H9 (cell line): ENCODE measurements at regions not wholly inside any gene's neighbourhood (a gene's known extent, or its start where the extent isn't known, plus 50 kb on each side); places are given as distances from the start of the nearest gene placed in this dataset.

Source experiments
- DNase-seq: peaks from one replicate; pipeline ENCODE4 v3.0.0-alpha.2; 2017
- H2AFZ ChIP-seq: one replicate; pipeline ENCODE4 v1.6.1; 2013; ENCODE audit warnings: mild to moderate bottlenecking, low read length, control low read depth, moderate library complexity
- H2AK5ac ChIP-seq: 2 replicates; pipeline ENCODE4 v1.6.1; 2013; ENCODE audit warnings: low read length, control low read depth, mixed read lengths; ENCODE audit not compliant: insufficient read length
- H2BK120ac ChIP-seq: one replicate; pipeline ENCODE4 v1.6.1; 2013; ENCODE audit warnings: low read depth, mild to moderate bottlenecking, low read length, control low read depth, inconsistent platforms; ENCODE audit not compliant: poor library complexity, severe bottlenecking
- H2BK12ac ChIP-seq: 2 replicates; pipeline ENCODE4 v1.6.1; 2013; ENCODE audit warnings: low read length, control low read depth, mixed read lengths, low read depth; ENCODE audit not compliant: insufficient read length
- H2BK15ac ChIP-seq: 2 replicates; pipeline ENCODE4 v1.6.1; 2013; ENCODE audit warnings: low read depth, low read length, control low read depth
- H2BK20ac ChIP-seq: one replicate; pipeline ENCODE4 v1.6.1; 2013; ENCODE audit warnings: low read depth, mild to moderate bottlenecking, low read length, control low read depth, inconsistent platforms; ENCODE audit not compliant: poor library complexity, severe bottlenecking
- H2BK5ac ChIP-seq: 2 replicates; pipeline ENCODE4 v1.6.1; 2013; ENCODE audit warnings: low read length, control low read depth, mixed read lengths; ENCODE audit not compliant: insufficient read length
- H3K14ac ChIP-seq: 2 replicates; pipeline ENCODE4 v1.6.1; 2013; ENCODE audit warnings: low read length, control low read depth; ENCODE audit not compliant: insufficient read depth
- H3K18ac ChIP-seq: 2 replicates; pipeline ENCODE4 v1.6.1; 2013; ENCODE audit warnings: low read depth, mild to moderate bottlenecking, mixed read lengths, low read length, control low read depth; ENCODE audit not compliant: insufficient read length
- H3K23ac ChIP-seq: 2 replicates; pipeline ENCODE4 v1.6.1; 2013; ENCODE audit warnings: low read length, control low read depth, mixed read lengths, low read depth; ENCODE audit not compliant: insufficient read length
- H3K23me2 ChIP-seq: 2 replicates; pipeline ENCODE4 v1.6.1; 2013; ENCODE audit warnings: low read depth, mild to moderate bottlenecking, mixed read lengths, low read length, control low read depth; ENCODE audit not compliant: insufficient read length, poor library complexity, severe bottlenecking
- H3K27ac ChIP-seq: 2 replicates; pipeline ENCODE4 v1.5.1; 2013; ENCODE audit warnings: low read length, control low read depth, mixed read lengths, low read depth; ENCODE audit not compliant: insufficient read length
- H3K27me3 ChIP-seq: 2 replicates; pipeline ENCODE4 v1.6.1; 2013; ENCODE audit warnings: low read length, control low read depth, inconsistent platforms; ENCODE audit not compliant: insufficient read depth
- H3K4ac ChIP-seq: 2 replicates; pipeline ENCODE4 v1.6.1; 2013; ENCODE audit warnings: low read depth, mild to moderate bottlenecking, control low read depth, inconsistent platforms, low read length, moderate library complexity
- H3K4me1 ChIP-seq: 2 replicates; pipeline ENCODE4 v1.6.1; 2013; ENCODE audit warnings: low read length, control low read depth, inconsistent platforms; ENCODE audit not compliant: insufficient read depth
- H3K4me2 ChIP-seq: 2 replicates; pipeline ENCODE4 v1.6.1; 2013; ENCODE audit warnings: low read length, control low read depth, mixed read lengths; ENCODE audit not compliant: insufficient read length, insufficient read depth
- H3K56ac ChIP-seq: 2 replicates; pipeline ENCODE4 v1.6.1; 2013; ENCODE audit warnings: low read depth, mild to moderate bottlenecking, mixed read lengths, low read length, control low read depth; ENCODE audit not compliant: insufficient read length
- H3K79me1 ChIP-seq: 2 replicates; pipeline ENCODE4 v1.6.1; 2013; ENCODE audit warnings: low read depth, mild to moderate bottlenecking, moderate library complexity, low read length, control low read depth, inconsistent platforms; ENCODE audit not compliant: insufficient read depth, poor library complexity, severe bottlenecking
- H3K79me2 ChIP-seq: 2 replicates; pipeline ENCODE4 v1.6.1; 2013; ENCODE audit warnings: low read length, control low read depth, inconsistent platforms; ENCODE audit not compliant: insufficient read depth
- H3K9ac ChIP-seq: 2 replicates; pipeline ENCODE4 v1.6.1; 2013; ENCODE audit warnings: low read length, control low read depth, mixed read lengths; ENCODE audit not compliant: insufficient read length; ENCODE audit errors: extremely low read depth
- H3K9me3 ChIP-seq: one replicate; pipeline ENCODE4 v1.6.1; 2013; ENCODE audit warnings: low read depth, low read length, inconsistent platforms; ENCODE audit not compliant: control insufficient read depth
- H3T11ph ChIP-seq: one replicate; pipeline ENCODE4 v1.6.1; 2013; ENCODE audit warnings: mild to moderate bottlenecking, low read length, control low read depth, inconsistent platforms
- H4K20me1 ChIP-seq: one replicate; pipeline ENCODE4 v1.6.1; 2013; ENCODE audit not compliant: control insufficient read depth, insufficient read length, insufficient read depth
- H4K5ac ChIP-seq: 2 replicates; pipeline ENCODE4 v1.6.1; 2013; ENCODE audit warnings: low read depth, mild to moderate bottlenecking, mixed read lengths, low read length, control low read depth; ENCODE audit not compliant: insufficient read length
- H4K8ac ChIP-seq: replicated peaks from 2 replicates; pipeline ENCODE4 v1.6.1; 2013; ENCODE audit warnings: low read length, control low read depth, mixed read lengths, low read depth; ENCODE audit not compliant: insufficient read length
- H4K91ac ChIP-seq: 2 replicates; pipeline ENCODE4 v1.6.1; 2013; ENCODE audit warnings: low read depth, mild to moderate bottlenecking, moderate library complexity, mixed read lengths, low read length, control low read depth; ENCODE audit not compliant: insufficient read length
- H3K27ac Mint-ChIP-seq, 3 experiments: 2 replicates in 2 of 3; 3 replicates in 1 of 3; pipeline ENCODE4 v1.8.0; 2020 to 2021; ENCODE audit warnings: mixed read lengths in 3 of 3, mild to moderate bottlenecking in 1 of 3, moderate library complexity in 1 of 3
- H3K27me3 Mint-ChIP-seq: 2 replicates; pipeline ENCODE4 v1.8.0; 2021; ENCODE audit warnings: low read depth, mild to moderate bottlenecking, moderate library complexity, mixed read lengths
- H3K36me3 Mint-ChIP-seq, 3 experiments: 2 replicates in 2 of 3; 3 replicates in 1 of 3; pipeline ENCODE4 v1.8.0; 2020 to 2021; ENCODE audit warnings: low read depth in 3 of 3, mixed read lengths in 3 of 3; ENCODE audit not compliant: insufficient read depth in 1 of 3
- H3K4me1 Mint-ChIP-seq, 2 experiments: 2 replicates each; pipeline ENCODE4 v1.8.0; 2020; ENCODE audit warnings: mixed read lengths in 2 of 2
- H3K4me3 Mint-ChIP-seq, 2 experiments: 2 replicates in 1 of 2; 3 replicates in 1 of 2; pipeline ENCODE4 v1.8.0; 2020 to 2021; ENCODE audit warnings: mild to moderate bottlenecking in 2 of 2, mixed read lengths in 2 of 2, moderate library complexity in 1 of 2
- H3K9me3 Mint-ChIP-seq, 2 experiments: 2 replicates in 1 of 2; 3 replicates in 1 of 2; pipeline ENCODE4 v1.8.0; 2020; ENCODE audit warnings: mild to moderate bottlenecking in 2 of 2, mixed read lengths in 2 of 2, moderate library complexity in 1 of 2
- CTCF ChIP-seq: fragments of 200-600 bp; sonication (generic); conservative IDR thresholded peaks from 3 replicates; pipeline ENCODE4 v1.8.0; 2021; ENCODE audit warnings: antibody characterized with exemption, mild to moderate bottlenecking
- WGBS: extraction: QIAGEN DNeasy Blood & Tissue Kit; methylation state at CpG from one replicate; pipeline ENCODE4 v1.1.7; 2013; ENCODE audit warnings: missing lambda C conversion rate, low lambda C conversion rate, mixed read lengths; ENCODE audit not compliant: insufficient read length; ENCODE audit errors: extremely low coverage; 5-methylcytosine and 5-hydroxymethylcytosine counted together

- peaks cover 4 to 7% of the 10 kb centered on the region in 2 experiments; a peak in 2 of 5 replicates for H3K9me3 Mint-ChIP-seq
These were observed 81.8 kb downstream of the GADD45G start for GRCh38 chr9:89686621-89687020.

More at GRCh38 chr9:89686621-89687020, 81.8 kb downstream of the GADD45G start:
- Histone ChIP-seq H4K91ac (no peak overlapping the region), H2AK5ac (no peak overlapping the region), H3K9me3 (no peaks in the 10 kb centered on the region), H3T11ph (no peak overlapping the region), H3K79me1 (no peaks in the 10 kb centered on the region), H4K5ac (no peak overlapping the region), H3K27ac (no peak overlapping the region), H3K23me2 (no peaks in the 10 kb centered on the region), H3K79me2 (no peaks in the 10 kb centered on the region), H4K20me1 (no peaks in the 10 kb centered on the region), H2BK120ac (peak overlapping the region; percentile 62), H3K4ac (no peak overlapping the region), H3K4me1 (peaks cover 5% of the 10 kb centered on the region; the same call in 1 of the 2 replicates), H2BK12ac (no peak overlapping the region), H2AFZ (no peak overlapping the region), H3K14ac (0 out of 2 replicates have a peak overlapping the region, but pooled peaks have one; percentile 16), H3K23ac (no peak overlapping the region), H2BK15ac (no peak overlapping the region), H3K4me2 (no peak overlapping the region), H3K9ac (no peak overlapping the region), H4K8ac (no peak overlapping the region), H3K27me3 (no peaks in the 10 kb centered on the region), H3K56ac (no peak overlapping the region), H2BK5ac (no peak overlapping the region), H3K18ac (peak overlapping the region; percentile 11), H2BK20ac (no peak overlapping the region)
- Mint-ChIP-seq H3K4me1 (peaks cover 35 to 37% of the 10 kb centered on the region in 2 experiments), H3K27ac (peak overlapping the region in 1 of 3 experiments; percentile 66; a peak in 1 of 7 replicates), H3K4me3 (no peak overlapping the region), H3K36me3 (peaks cover 0 to 5% (median 0%) of the 10 kb centered on the region in 3 experiments; a peak in 1 of 7 replicates), H3K27me3 (peaks cover 11% of the 10 kb centered on the region)
- TF ChIP-seq CTCF = no peak
- WGBS = no CpG with 5 or more reads among the region's 4 CpGs
- DNase-seq = no peak
